IMR-90 (cell line): ENCODE measurements at regions not wholly inside any gene's neighbourhood (a gene's known extent, or its start where the extent isn't known, plus 50 kb on each side); places are given as distances from the start of the nearest gene placed in this dataset.

ENCODE experiments used
- ATAC-seq: fragments of 200-7000 bp; cut with Tn5 transposase; 2 replicates; pipeline ENCODE4 v1.9.1; 2020; ENCODE audit warnings: low read depth, mild to moderate bottlenecking, moderate library complexity
- BruUV-seq: library from RNA; stranded (reverse); fragments of 400-500 nt; replicated peaks from 2 replicates; lab custom pipeline; 2021; lab: Mats Ljungman, UMichigan
- CTCF ChIA-PET: fragments of 300-600 bp; formaldehyde crosslinking; extraction: SDS; loops from one replicate; lab custom pipeline; 2021; ENCODE audit warnings: antibody characterized with exemption; lab: Yijun Ruan, JAX
- POLR2A ChIA-PET: fragments of 300-600 bp; sonication (Branson Sonifier 250); formaldehyde crosslinking; loops from one replicate; lab custom pipeline; 2022; ENCODE audit warnings: antibody characterized with exemption; ENCODE audit not compliant: unreplicated experiment; lab: Charles Lee
- DNase-seq: peaks from one replicate; pipeline ENCODE4 v3.0.0; 2013
- H2AFZ ChIP-seq: replicated peaks from 2 replicates; pipeline ENCODE3; 2013; ENCODE audit warnings: low read length, mild to moderate bottlenecking; ENCODE audit not compliant: poor library complexity
- H2AK5ac ChIP-seq: 2 replicates; pipeline ENCODE4 v1.6.1; 2013; ENCODE audit warnings: low read depth, low read length, inconsistent platforms
- H2AK9ac ChIP-seq: replicated peaks from 2 replicates; pipeline ENCODE3; 2013; ENCODE audit warnings: mild to moderate bottlenecking, low read depth, low read length, moderate library complexity; ENCODE audit not compliant: poor library complexity
- H2BK120ac ChIP-seq: 2 replicates; pipeline ENCODE4 v1.6.1; 2013; ENCODE audit warnings: low read depth, low read length, inconsistent platforms
- H2BK15ac ChIP-seq: 3 replicates; pipeline ENCODE4 v1.6.1; 2013; ENCODE audit warnings: low read depth, low read length, inconsistent platforms
- H2BK20ac ChIP-seq: 2 replicates; pipeline ENCODE4 v1.6.1; 2013; ENCODE audit warnings: low read depth, mild to moderate bottlenecking, inconsistent platforms, low read length, moderate library complexity
- H2BK5ac ChIP-seq: 2 replicates; pipeline ENCODE4 v1.6.1; 2013; ENCODE audit warnings: mild to moderate bottlenecking, low read depth, low read length, inconsistent platforms; ENCODE audit not compliant: poor library complexity, severe bottlenecking
- H3K14ac ChIP-seq: replicated peaks from 2 replicates; pipeline ENCODE4 v1.6.1; 2013; ENCODE audit warnings: low read depth, low read length, inconsistent platforms
- H3K18ac ChIP-seq: 2 replicates; pipeline ENCODE4 v1.6.1; 2013; ENCODE audit warnings: low read depth, low read length, control low read depth
- H3K23ac ChIP-seq: 2 replicates; pipeline ENCODE4 v1.6.1; 2013; ENCODE audit warnings: low read depth, low read length, inconsistent platforms
- H3K27ac ChIP-seq: 2 replicates; pipeline ENCODE4 v1.5.1; 2013; ENCODE audit warnings: mild to moderate bottlenecking, control low read depth, low read length; ENCODE audit not compliant: insufficient read depth
- H3K27me3 ChIP-seq: 2 replicates; pipeline ENCODE4 v1.6.1; 2013; ENCODE audit warnings: low read length; ENCODE audit not compliant: control insufficient read depth, insufficient read depth
- H3K36me3 ChIP-seq: 2 replicates; pipeline ENCODE4 v1.6.1; 2013; ENCODE audit warnings: low read length, mixed read lengths; ENCODE audit not compliant: control insufficient read depth, insufficient read depth
- H3K4ac ChIP-seq: 2 replicates; pipeline ENCODE4 v1.6.1; 2013; ENCODE audit warnings: low read depth, low read length, inconsistent platforms
- H3K4me1 ChIP-seq: 2 replicates; pipeline ENCODE4 v1.6.1; 2013; ENCODE audit warnings: low read length, mixed read lengths; ENCODE audit not compliant: control insufficient read depth, insufficient read depth
- H3K4me2 ChIP-seq: 2 replicates; pipeline ENCODE4 v1.6.1; 2013; ENCODE audit warnings: low read depth, mild to moderate bottlenecking, control low read depth, low read length, moderate library complexity
- H3K4me3 ChIP-seq: 2 replicates; pipeline ENCODE4 v1.5.1; 2013; ENCODE audit warnings: low read depth, mild to moderate bottlenecking, control low read depth, low read length, moderate library complexity; ENCODE audit not compliant: insufficient read depth
- H3K56ac ChIP-seq: 2 replicates; pipeline ENCODE4 v1.6.1; 2013; ENCODE audit warnings: low read length, inconsistent platforms; ENCODE audit not compliant: insufficient read depth; ENCODE audit errors: extremely low read depth
- H3K79me1 ChIP-seq, 2 experiments: 2 replicates each; pipeline ENCODE4 v1.6.1; 2013; ENCODE audit warnings: low read length in 2 of 2, inconsistent platforms in 1 of 2, low read depth in 1 of 2
- H3K9ac ChIP-seq: 2 replicates; pipeline ENCODE4 v1.6.1; 2013; ENCODE audit warnings: low read depth, low read length, control low read depth
- H3K9me1 ChIP-seq: 2 replicates; pipeline ENCODE4 v1.6.1; 2013; ENCODE audit warnings: low read length, inconsistent platforms; ENCODE audit not compliant: insufficient read depth
- H3K9me3 ChIP-seq: 2 replicates; pipeline ENCODE4 v1.6.1; 2013; ENCODE audit warnings: low read length; ENCODE audit not compliant: control insufficient read depth, insufficient read depth
- H4K20me1 ChIP-seq: 2 replicates; pipeline ENCODE4 v1.6.1; 2013; ENCODE audit warnings: low read length, inconsistent platforms; ENCODE audit not compliant: insufficient read depth
- H4K5ac ChIP-seq: 2 replicates; pipeline ENCODE4 v1.6.1; 2013; ENCODE audit warnings: mild to moderate bottlenecking, low read depth, low read length, control low read depth
- H4K8ac ChIP-seq, 2 experiments: 2 replicates each; pipeline ENCODE4 v1.6.1; 2013; ENCODE audit warnings: low read depth in 2 of 2, low read length in 2 of 2, control low read depth in 1 of 2, inconsistent platforms in 1 of 2
- H4K91ac ChIP-seq: 2 replicates; pipeline ENCODE4 v1.6.1; 2013; ENCODE audit warnings: low read depth, low read length, inconsistent platforms; ENCODE audit not compliant: insufficient read depth
- BHLHE40 ChIP-seq: fragments of 150-350 bp; IDR thresholded peaks from 2 replicates; pipeline ENCODE4 v1.6.1; 2016; ENCODE audit warnings: mild to moderate bottlenecking, low read depth, low read length
- CEBPB ChIP-seq: IDR thresholded peaks from 2 replicates; pipeline ENCODE4 v1.6.1; 2012; ENCODE audit warnings: low read depth, low read length, improper control_type of control experiment
- CHD1 ChIP-seq: IDR thresholded peaks from 2 replicates; pipeline ENCODE4 v1.6.1; 2012; ENCODE audit warnings: low read depth, low read length, improper control_type of control experiment
- ELK1 ChIP-seq: fragments of 150-350 bp; IDR thresholded peaks from 2 replicates; pipeline ENCODE4 v1.6.1; 2016; ENCODE audit warnings: low read depth, mild to moderate bottlenecking, low read length, moderate library complexity, borderline replicate concordance
- FOS ChIP-seq: fragments of 150-350 bp; IDR thresholded peaks from 2 replicates; pipeline ENCODE4 v1.6.1; 2016; ENCODE audit warnings: low read depth, low read length
- MAFK ChIP-seq: IDR thresholded peaks from 2 replicates; pipeline ENCODE4 v1.6.1; 2012; ENCODE audit warnings: low read depth, low read length, improper control_type of control experiment
- MAZ ChIP-seq: IDR thresholded peaks from 2 replicates; pipeline ENCODE4 v1.6.1; 2012; ENCODE audit warnings: low read depth, mild to moderate bottlenecking, low read length, improper control_type of control experiment, moderate library complexity, borderline replicate concordance
- MXI1 ChIP-seq: IDR thresholded peaks from 2 replicates; pipeline ENCODE4 v1.6.1; 2012; ENCODE audit warnings: low read depth, mild to moderate bottlenecking, low read length, moderate library complexity, borderline replicate concordance
- NFE2L2 ChIP-seq: fragments of 150-350 bp; IDR thresholded peaks from 2 replicates; pipeline ENCODE4 v1.6.1; 2016; ENCODE audit warnings: low read depth, mild to moderate bottlenecking, low read length
- POLR2A ChIP-seq: IDR thresholded peaks from 2 replicates; pipeline ENCODE4 v1.6.1; 2012; ENCODE audit warnings: mild to moderate bottlenecking, low read depth, low read length
- RAD21 ChIP-seq: IDR thresholded peaks from 2 replicates; pipeline ENCODE4 v1.6.1; 2012; ENCODE audit warnings: low read length, improper control_type of control experiment
- RCOR1 ChIP-seq: IDR thresholded peaks from 2 replicates; pipeline ENCODE4 v1.6.1; 2012; ENCODE audit warnings: mild to moderate bottlenecking, low read length, improper control_type of control experiment; ENCODE audit not compliant: insufficient replicate concordance
- RFX5 ChIP-seq: IDR thresholded peaks from 2 replicates; pipeline ENCODE4 v1.8.0; 2012; ENCODE audit warnings: low read depth, mild to moderate bottlenecking, low read length, moderate library complexity
- SMC3 ChIP-seq: fragments of 150-350 bp; IDR thresholded peaks from 2 replicates; pipeline ENCODE4 v1.6.1; 2016; ENCODE audit warnings: low read depth, mild to moderate bottlenecking, antibody characterized with exemption, low read length, moderate library complexity
- dilution Hi-C: fragments of 300-500 bp; cut with HindIII; formaldehyde crosslinking; loops from one replicate; pipeline ENCODE4 v1.14.3; 2018; ENCODE audit warnings: low sequenced_read_pairs; ENCODE audit not compliant: unreplicated experiment
- in situ Hi-C: fragments of 300-500 bp; cut with MboI; formaldehyde crosslinking; loops from 3 replicates; pipeline ENCODE4 v1.14.3; 2019; ENCODE audit warnings: low sequenced_read_pairs, inconsistent platforms, mixed read lengths
- intact Hi-C: fragments of 100-400 bp; cut with micrococcal nuclease; formaldehyde crosslinking; loops from 2 replicates; pipeline ENCODE4 v1.10.0; 2022
- TF ChIP-seq, protein P1 (sequence below): conservative IDR thresholded peaks from 2 replicates; pipeline ENCODE4 v1.5.1; 2012; ENCODE audit warnings: mild to moderate bottlenecking, low read depth, low read length, improper control_type of control experiment
- TF ChIP-seq, protein P2 (sequence below): fragments of 150-350 bp; IDR thresholded peaks from 2 replicates; pipeline ENCODE4 v1.6.1; 2017; ENCODE audit warnings: mild to moderate bottlenecking, antibody characterized with exemption, low read length, low read depth

- H3K14ac ChIP-seq, result no peak overlapping the region
- CTCF ChIA-PET, result interaction anchor here (1.0 kb wide), 1 partner anchor 24 kb away, joined by 6 read pairs; no protein-coding TSS in a partner anchor
- no peak overlapping the region for H4K5ac ChIP-seq
- H2BK20ac ChIP-seq, result no peak overlapping the region
- no peak overlapping the region for H2BK120ac ChIP-seq
- H3K36me3 ChIP-seq, result no peaks in the 10 kb centered on the region
- no peaks in the 10 kb centered on the region for H3K79me1 ChIP-seq
- H3K9me3 ChIP-seq, result no peaks in the 10 kb centered on the region; the same call in 1 of the 2 replicates
- POLR2A ChIA-PET, result no interaction called here
- no peak overlapping the region for H3K4me2 ChIP-seq
- ATAC-seq (no peak), DNase-seq (no peak)
- dilution Hi-C loops, result no loop called here
- no peak overlapping the region for H2AK5ac ChIP-seq
- BruUV-seq, result no TSS peak
- H3K4me1 ChIP-seq, result peaks cover 9% of the 10 kb centered on the region; the same call in 1 of the 2 replicates
- no peak overlapping the region for H3K4ac ChIP-seq
- no peak overlapping the region for H3K27ac ChIP-seq
- no peak overlapping the region for H3K18ac ChIP-seq
- H4K91ac ChIP-seq, result no peak overlapping the region
- no peaks in the 10 kb centered on the region; the same call in 1 of the 2 replicates for H4K20me1 ChIP-seq
- TF ChIP-seq FOS (no peak), MXI1 (no peak), RFX5 (no peak), SMC3 (no peak), CEBPB (no peak), ELK1 (no peak), CHD1 (no peak), MAFK (no peak), NFE2L2 (no peak), RAD21 (no peak), MAZ (no peak), POLR2A (no peak), RCOR1 (no peak), BHLHE40 (no peak)
- TF ChIP-seq, protein P1, sequence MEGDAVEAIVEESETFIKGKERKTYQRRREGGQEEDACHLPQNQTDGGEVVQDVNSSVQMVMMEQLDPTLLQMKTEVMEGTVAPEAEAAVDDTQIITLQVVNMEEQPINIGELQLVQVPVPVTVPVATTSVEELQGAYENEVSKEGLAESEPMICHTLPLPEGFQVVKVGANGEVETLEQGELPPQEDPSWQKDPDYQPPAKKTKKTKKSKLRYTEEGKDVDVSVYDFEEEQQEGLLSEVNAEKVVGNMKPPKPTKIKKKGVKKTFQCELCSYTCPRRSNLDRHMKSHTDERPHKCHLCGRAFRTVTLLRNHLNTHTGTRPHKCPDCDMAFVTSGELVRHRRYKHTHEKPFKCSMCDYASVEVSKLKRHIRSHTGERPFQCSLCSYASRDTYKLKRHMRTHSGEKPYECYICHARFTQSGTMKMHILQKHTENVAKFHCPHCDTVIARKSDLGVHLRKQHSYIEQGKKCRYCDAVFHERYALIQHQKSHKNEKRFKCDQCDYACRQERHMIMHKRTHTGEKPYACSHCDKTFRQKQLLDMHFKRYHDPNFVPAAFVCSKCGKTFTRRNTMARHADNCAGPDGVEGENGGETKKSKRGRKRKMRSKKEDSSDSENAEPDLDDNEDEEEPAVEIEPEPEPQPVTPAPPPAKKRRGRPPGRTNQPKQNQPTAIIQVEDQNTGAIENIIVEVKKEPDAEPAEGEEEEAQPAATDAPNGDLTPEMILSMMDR, result no peak
- TF ChIP-seq, protein P2, sequence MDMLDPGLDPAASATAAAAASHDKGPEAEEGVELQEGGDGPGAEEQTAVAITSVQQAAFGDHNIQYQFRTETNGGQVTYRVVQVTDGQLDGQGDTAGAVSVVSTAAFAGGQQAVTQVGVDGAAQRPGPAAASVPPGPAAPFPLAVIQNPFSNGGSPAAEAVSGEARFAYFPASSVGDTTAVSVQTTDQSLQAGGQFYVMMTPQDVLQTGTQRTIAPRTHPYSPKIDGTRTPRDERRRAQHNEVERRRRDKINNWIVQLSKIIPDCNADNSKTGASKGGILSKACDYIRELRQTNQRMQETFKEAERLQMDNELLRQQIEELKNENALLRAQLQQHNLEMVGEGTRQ, result no peak
- H2AFZ ChIP-seq, result no peak overlapping the region
- H3K27me3 ChIP-seq, result no peaks in the 10 kb centered on the region
- no peak overlapping the region for H4K8ac ChIP-seq
- H3K9me1 ChIP-seq, result no peaks in the 10 kb centered on the region
- H3K9ac ChIP-seq, result no peak overlapping the region
- no peak overlapping the region for H2BK15ac ChIP-seq
- H3K56ac ChIP-seq, result no peak overlapping the region
- in situ Hi-C loops, result no loop called here
- intact Hi-C loops, result no loop called here
- no peak overlapping the region for H3K4me3 ChIP-seq
- no peak overlapping the region for H3K23ac ChIP-seq
- no peak overlapping the region for H2BK5ac ChIP-seq
- no peak overlapping the region for H2AK9ac ChIP-seq
Measured at GRCh38 chr11:70696076-70696475, 297.7 kb downstream of the CTTN start.
